ENCODE measurements at regions not wholly inside any gene's neighbourhood (a gene's known extent, or its start where the extent isn't known, plus 50 kb on each side); places are given as distances from the start of the nearest gene placed in this dataset.

GRCh38 chr1:217027403-217028080 is 304.3 kb upstream of the ESRRG start (continued):
- TF ChIP-seq SREBF2 (IDR thresholded peaks at IDR 0.05; ENCODE audit: low read length), result no peak
- TF ChIP-seq SUZ12 (IDR thresholded peaks at IDR 0.05; ENCODE audit: unreplicated experiment), result no peak
- no peak for TF ChIP-seq LARP7 (IDR thresholded peaks at IDR 0.05)
- no peak for TF ChIP-seq MAX (IDR thresholded peaks at IDR 0.05; ENCODE audit: low read depth, low read length)
- 0 out of 2 replicates have a peak, but pooled peaks have one; percentile 73 for TF ChIP-seq RCOR1 (conservative IDR thresholded peaks at IDR 0.05; ENCODE audit: low read depth, low read length)
- TF ChIP-seq FOXM1 (IDR thresholded peaks at IDR 0.05; ENCODE audit: low read depth, low read length), result no peak
- TF ChIP-seq, protein P1, sequence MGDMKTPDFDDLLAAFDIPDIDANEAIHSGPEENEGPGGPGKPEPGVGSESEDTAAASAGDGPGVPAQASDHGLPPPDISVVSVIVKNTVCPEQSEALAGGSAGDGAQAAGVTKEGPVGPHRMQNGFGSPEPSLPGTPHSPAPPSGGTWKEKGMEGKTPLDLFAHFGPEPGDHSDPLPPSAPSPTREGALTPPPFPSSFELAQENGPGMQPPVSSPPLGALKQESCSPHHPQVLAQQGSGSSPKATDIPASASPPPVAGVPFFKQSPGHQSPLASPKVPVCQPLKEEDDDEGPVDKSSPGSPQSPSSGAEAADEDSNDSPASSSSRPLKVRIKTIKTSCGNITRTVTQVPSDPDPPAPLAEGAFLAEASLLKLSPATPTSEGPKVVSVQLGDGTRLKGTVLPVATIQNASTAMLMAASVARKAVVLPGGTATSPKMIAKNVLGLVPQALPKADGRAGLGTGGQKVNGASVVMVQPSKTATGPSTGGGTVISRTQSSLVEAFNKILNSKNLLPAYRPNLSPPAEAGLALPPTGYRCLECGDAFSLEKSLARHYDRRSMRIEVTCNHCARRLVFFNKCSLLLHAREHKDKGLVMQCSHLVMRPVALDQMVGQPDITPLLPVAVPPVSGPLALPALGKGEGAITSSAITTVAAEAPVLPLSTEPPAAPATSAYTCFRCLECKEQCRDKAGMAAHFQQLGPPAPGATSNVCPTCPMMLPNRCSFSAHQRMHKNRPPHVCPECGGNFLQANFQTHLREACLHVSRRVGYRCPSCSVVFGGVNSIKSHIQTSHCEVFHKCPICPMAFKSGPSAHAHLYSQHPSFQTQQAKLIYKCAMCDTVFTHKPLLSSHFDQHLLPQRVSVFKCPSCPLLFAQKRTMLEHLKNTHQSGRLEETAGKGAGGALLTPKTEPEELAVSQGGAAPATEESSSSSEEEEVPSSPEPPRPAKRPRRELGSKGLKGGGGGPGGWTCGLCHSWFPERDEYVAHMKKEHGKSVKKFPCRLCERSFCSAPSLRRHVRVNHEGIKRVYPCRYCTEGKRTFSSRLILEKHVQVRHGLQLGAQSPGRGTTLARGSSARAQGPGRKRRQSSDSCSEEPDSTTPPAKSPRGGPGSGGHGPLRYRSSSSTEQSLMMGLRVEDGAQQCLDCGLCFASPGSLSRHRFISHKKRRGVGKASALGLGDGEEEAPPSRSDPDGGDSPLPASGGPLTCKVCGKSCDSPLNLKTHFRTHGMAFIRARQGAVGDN (IDR thresholded peaks at IDR 0.05), result no peak
- no peak for TF ChIP-seq TBL1XR1 (IDR thresholded peaks at IDR 0.05; ENCODE audit: low read depth, low read length)
- TF ChIP-seq YBX1 (IDR thresholded peaks at IDR 0.05), result no peak
- TF ChIP-seq CHD4 (IDR thresholded peaks at IDR 0.05), result no peak
- no peak for TF ChIP-seq ATF3 (IDR thresholded peaks at IDR 0.05; ENCODE audit: borderline replicate concordance, extremely low read depth, low read depth, low read length)
- TF ChIP-seq, protein P2, sequence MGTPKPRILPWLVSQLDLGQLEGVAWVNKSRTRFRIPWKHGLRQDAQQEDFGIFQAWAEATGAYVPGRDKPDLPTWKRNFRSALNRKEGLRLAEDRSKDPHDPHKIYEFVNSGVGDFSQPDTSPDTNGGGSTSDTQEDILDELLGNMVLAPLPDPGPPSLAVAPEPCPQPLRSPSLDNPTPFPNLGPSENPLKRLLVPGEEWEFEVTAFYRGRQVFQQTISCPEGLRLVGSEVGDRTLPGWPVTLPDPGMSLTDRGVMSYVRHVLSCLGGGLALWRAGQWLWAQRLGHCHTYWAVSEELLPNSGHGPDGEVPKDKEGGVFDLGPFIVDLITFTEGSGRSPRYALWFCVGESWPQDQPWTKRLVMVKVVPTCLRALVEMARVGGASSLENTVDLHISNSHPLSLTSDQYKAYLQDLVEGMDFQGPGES (IDR thresholded peaks at IDR 0.05), result no peak
- no peak for TF ChIP-seq TAF1 (IDR thresholded peaks at IDR 0.05; ENCODE audit: borderline replicate concordance, low read depth, low read length)
- no peak for TF ChIP-seq ZZZ3 (IDR thresholded peaks at IDR 0.05; ENCODE audit: control insufficient read depth, insufficient read length, low read depth)
- no peak for TF ChIP-seq CBX3 (IDR thresholded peaks at IDR 0.05; ENCODE audit: borderline replicate concordance, low read depth)
- TF ChIP-seq TARDBP (IDR thresholded peaks at IDR 0.05; ENCODE audit: borderline replicate concordance), result no peak
- peak; percentile 91 to 93 for TF ChIP-seq IKZF2 (IDR thresholded peaks at IDR 0.05)
- TF ChIP-seq ESRRA (IDR thresholded peaks at IDR 0.05; ENCODE audit: low read length), result no peak
- peak; percentile 28; the same call in 1 of the 2 replicates for TF ChIP-seq GATAD2B (conservative IDR thresholded peaks at IDR 0.05; ENCODE audit: low read depth)
- TF ChIP-seq, protein P3, sequence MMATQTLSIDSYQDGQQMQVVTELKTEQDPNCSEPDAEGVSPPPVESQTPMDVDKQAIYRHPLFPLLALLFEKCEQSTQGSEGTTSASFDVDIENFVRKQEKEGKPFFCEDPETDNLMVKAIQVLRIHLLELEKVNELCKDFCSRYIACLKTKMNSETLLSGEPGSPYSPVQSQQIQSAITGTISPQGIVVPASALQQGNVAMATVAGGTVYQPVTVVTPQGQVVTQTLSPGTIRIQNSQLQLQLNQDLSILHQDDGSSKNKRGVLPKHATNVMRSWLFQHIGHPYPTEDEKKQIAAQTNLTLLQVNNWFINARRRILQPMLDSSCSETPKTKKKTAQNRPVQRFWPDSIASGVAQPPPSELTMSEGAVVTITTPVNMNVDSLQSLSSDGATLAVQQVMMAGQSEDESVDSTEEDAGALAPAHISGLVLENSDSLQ (IDR thresholded peaks at IDR 0.05), result no peak
- TF ChIP-seq, protein P4, sequence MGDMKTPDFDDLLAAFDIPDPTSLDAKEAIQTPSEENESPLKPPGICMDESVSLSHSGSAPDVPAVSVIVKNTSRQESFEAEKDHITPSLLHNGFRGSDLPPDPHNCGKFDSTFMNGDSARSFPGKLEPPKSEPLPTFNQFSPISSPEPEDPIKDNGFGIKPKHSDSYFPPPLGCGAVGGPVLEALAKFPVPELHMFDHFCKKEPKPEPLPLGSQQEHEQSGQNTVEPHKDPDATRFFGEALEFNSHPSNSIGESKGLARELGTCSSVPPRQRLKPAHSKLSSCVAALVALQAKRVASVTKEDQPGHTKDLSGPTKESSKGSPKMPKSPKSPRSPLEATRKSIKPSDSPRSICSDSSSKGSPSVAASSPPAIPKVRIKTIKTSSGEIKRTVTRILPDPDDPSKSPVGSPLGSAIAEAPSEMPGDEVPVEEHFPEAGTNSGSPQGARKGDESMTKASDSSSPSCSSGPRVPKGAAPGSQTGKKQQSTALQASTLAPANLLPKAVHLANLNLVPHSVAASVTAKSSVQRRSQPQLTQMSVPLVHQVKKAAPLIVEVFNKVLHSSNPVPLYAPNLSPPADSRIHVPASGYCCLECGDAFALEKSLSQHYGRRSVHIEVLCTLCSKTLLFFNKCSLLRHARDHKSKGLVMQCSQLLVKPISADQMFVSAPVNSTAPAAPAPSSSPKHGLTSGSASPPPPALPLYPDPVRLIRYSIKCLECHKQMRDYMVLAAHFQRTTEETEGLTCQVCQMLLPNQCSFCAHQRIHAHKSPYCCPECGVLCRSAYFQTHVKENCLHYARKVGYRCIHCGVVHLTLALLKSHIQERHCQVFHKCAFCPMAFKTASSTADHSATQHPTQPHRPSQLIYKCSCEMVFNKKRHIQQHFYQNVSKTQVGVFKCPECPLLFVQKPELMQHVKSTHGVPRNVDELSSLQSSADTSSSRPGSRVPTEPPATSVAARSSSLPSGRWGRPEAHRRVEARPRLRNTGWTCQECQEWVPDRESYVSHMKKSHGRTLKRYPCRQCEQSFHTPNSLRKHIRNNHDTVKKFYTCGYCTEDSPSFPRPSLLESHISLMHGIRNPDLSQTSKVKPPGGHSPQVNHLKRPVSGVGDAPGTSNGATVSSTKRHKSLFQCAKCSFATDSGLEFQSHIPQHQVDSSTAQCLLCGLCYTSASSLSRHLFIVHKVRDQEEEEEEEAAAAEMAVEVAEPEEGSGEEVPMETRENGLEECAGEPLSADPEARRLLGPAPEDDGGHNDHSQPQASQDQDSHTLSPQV (IDR thresholded peaks at IDR 0.05), result no peak

Measured in GM12878 (cell line).